ENCODE measurements at regions not wholly inside any gene's neighbourhood (a gene's known extent, or its start where the extent isn't known, plus 50 kb on each side); places are given as distances from the start of the nearest gene placed in this dataset.

GRCh38 chr2:61633250-61633649 is 95.1 kb upstream of the XPO1 start:
- TF ChIP-seq GABPA (IDR thresholded peaks at IDR 0.05 in 1 of 2, conservative IDR thresholded peaks at IDR 0.05 in 1 of 2), result no peak
- no peak for TF ChIP-seq SP1 (IDR thresholded peaks at IDR 0.05)
- no peak for TF ChIP-seq HNF4A (conservative IDR thresholded peaks at IDR 0.05)
- TF ChIP-seq REST (IDR thresholded peaks at IDR 0.05), result no peak
- TF ChIP-seq HNF4G (IDR thresholded peaks at IDR 0.05), result no peak
- no peak for TF ChIP-seq JUND (IDR thresholded peaks at IDR 0.05)
- TF ChIP-seq RXRA (IDR thresholded peaks at IDR 0.05), result no peak
- no peak for TF ChIP-seq FOXA1 (IDR thresholded peaks at IDR 0.05)
- no peak for TF ChIP-seq MAX (IDR thresholded peaks at IDR 0.05)
- TF ChIP-seq ZBTB33 (IDR thresholded peaks at IDR 0.05), result no peak
- TF ChIP-seq TAF1 (conservative IDR thresholded peaks at IDR 0.05), result no peak
- no peak for TF ChIP-seq EGR1 (IDR thresholded peaks at IDR 0.05; ENCODE audit: low read depth in 2 of 2)
- TF ChIP-seq CTCF (IDR thresholded peaks at IDR 0.05; ENCODE audit: low read depth, low read length, missing input control), result no peak
- Histone ChIP-seq H3K27me3 (ENCODE audit: control insufficient read depth in 4 of 4, insufficient read depth in 4 of 4, low read length in 3 of 4) (no peaks in the 10 kb centered on the region), H3K9me3 (ENCODE audit: control insufficient read depth in 4 of 4, low read length in 3 of 4) (no peaks in the 10 kb centered on the region), H3K4me1 (ENCODE audit: control insufficient read depth in 4 of 4, insufficient read depth in 4 of 4, low read length in 3 of 4) (peaks cover 1 to 4% (median 4%) of the 10 kb centered on the region in 4 donors), H3K27ac (ENCODE audit: low read depth in 1 of 2, low read length in 2 of 2) (no peak overlapping the region), H3K9ac (ENCODE audit: low read depth in 1 of 2, low read length in 2 of 2) (no peak overlapping the region), H3K4me3 (ENCODE audit: low read depth in 1 of 3, low read length in 3 of 3) (no peak overlapping the region), H3K36me3 (ENCODE audit: control insufficient read depth in 4 of 4, insufficient read depth in 3 of 4, low read depth in 1 of 4, low read length in 3 of 4) (no peaks in the 10 kb centered on the region)
- no peak for DNase-seq (ENCODE audit: low spot score)
- 91% methylated on average over 2 of the region's 2 CpGs for WGBS

- WGBS, result 86% methylated on average over 17 of the region's 17 CpGs
- no peaks in the 10 kb centered on the region for H3K27me3 ChIP-seq (ENCODE audit: control insufficient read depth in 4 of 4, insufficient read depth in 4 of 4, low read length in 3 of 4)
- H3K4me3 ChIP-seq (ENCODE audit: low read depth in 1 of 3, low read length in 3 of 3), result no peak overlapping the region
- no peak for DNase-seq (ENCODE audit: low spot score)
- H3K36me3 ChIP-seq (ENCODE audit: control insufficient read depth in 4 of 4, insufficient read depth in 3 of 4, low read depth in 1 of 4, low read length in 3 of 4), result no peaks in the 10 kb centered on the region
- no peak overlapping the region for H3K9ac ChIP-seq (ENCODE audit: low read depth in 1 of 2, low read length in 2 of 2)
- H3K4me1 ChIP-seq (ENCODE audit: control insufficient read depth in 4 of 4, insufficient read depth in 4 of 4, low read length in 3 of 4), result peaks cover 1 to 4% (median 4%) of the 10 kb centered on the region in 4 donors
- H3K27ac ChIP-seq (ENCODE audit: low read depth in 1 of 2, low read length in 2 of 2), result no peak overlapping the region
- no peaks in the 10 kb centered on the region for H3K9me3 ChIP-seq (ENCODE audit: control insufficient read depth in 4 of 4, low read length in 3 of 4)
- TF ChIP-seq RAD21 (IDR thresholded peaks at IDR 0.05) (no peak), ZBTB33 (IDR thresholded peaks at IDR 0.05) (no peak), TAF1 (conservative IDR thresholded peaks at IDR 0.05) (no peak), ATF3 (IDR thresholded peaks at IDR 0.05) (no peak), HNF4A (conservative IDR thresholded peaks at IDR 0.05) (no peak), JUND (IDR thresholded peaks at IDR 0.05) (no peak), FOXA1 (IDR thresholded peaks at IDR 0.05) (no peak), EGR1 (IDR thresholded peaks at IDR 0.05; ENCODE audit: low read depth in 2 of 2) (no peak), REST (IDR thresholded peaks at IDR 0.05) (no peak), GABPA (IDR thresholded peaks at IDR 0.05 in 1 of 2, conservative IDR thresholded peaks at IDR 0.05 in 1 of 2) (no peak), YY1 (IDR thresholded peaks at IDR 0.05) (no peak)
Measured at GRCh38 chr2:61632276-61633169, 94.4 kb upstream of the XPO1 start.

Measured in liver (tissue), 8 donors.